ENCODE measurements at regions not wholly inside any gene's neighbourhood (a gene's known extent, or its start where the extent isn't known, plus 50 kb on each side); places are given as distances from the start of the nearest gene placed in this dataset.
A peak's percentile ranks its signal among the peaks of the same experiment; 100 is the strongest.

- TF ChIP-seq EP300 (IDR thresholded peaks at IDR 0.05) (no peak), CTCF (IDR thresholded peaks at IDR 0.05) (no peak), POLR2AphosphoS5 (IDR thresholded peaks at IDR 0.05) (no peak), POLR2A (IDR thresholded peaks at IDR 0.05; ENCODE audit: low read depth) (no peak)
- no peak overlapping the region for H3K4me3 ChIP-seq
- 85% methylated on average over 1 of the region's 1 CpG for WGBS
- peak overlapping the region in 1 of 4 donors; percentile 19 for H3K27ac ChIP-seq (replicated peaks in 1 of 4)
- no peak for DNase-seq (ENCODE audit: extremely low spot score)
- no peaks in the 10 kb centered on the region for H3K9me3 ChIP-seq
- H3K4me1 ChIP-seq: peaks cover 8 to 14% (median 9%) of the 10 kb centered on the region in 4 donors
- H3K36me3 ChIP-seq: no peaks in the 10 kb centered on the region
- intact Hi-C loops (cut with DNase I): no loop called here
- no peaks in the 10 kb centered on the region for H3K27me3 ChIP-seq
Measured at GRCh38 chr5:124806026-124806372, 59.6 kb upstream of the ZNF608 start.

- intact Hi-C loops (cut with DNase I): no loop called here
- Histone ChIP-seq H3K4me3 (no peak overlapping the region), H3K9me3 (no peaks in the 10 kb centered on the region), H3K36me3 (no peaks in the 10 kb centered on the region), H3K4me1 (peaks cover 8 to 14% (median 9%) of the 10 kb centered on the region in 4 donors), H3K27ac (replicated peaks in 1 of 4) (peak overlapping the region in 1 of 4 donors; percentile 19), H3K27me3 (no peaks in the 10 kb centered on the region)
- TF ChIP-seq CTCF (IDR thresholded peaks at IDR 0.05) (no peak), POLR2A (IDR thresholded peaks at IDR 0.05; ENCODE audit: low read depth) (no peak), POLR2AphosphoS5 (IDR thresholded peaks at IDR 0.05) (no peak)
- WGBS: 45% methylated on average over 12 of the region's 12 CpGs
- DNase-seq (ENCODE audit: extremely low spot score): no peak
Measured at GRCh38 chr5:124806373-124807077, 60.1 kb upstream of the ZNF608 start.

GRCh38 chr5:124808842-124809268 lies 62.4 kb upstream of the ZNF608 start:
- TF ChIP-seq POLR2A (IDR thresholded peaks at IDR 0.05; ENCODE audit: low read depth) (no peak), EP300 (IDR thresholded peaks at IDR 0.05) (no peak), POLR2AphosphoS5 (IDR thresholded peaks at IDR 0.05) (no peak)

GRCh38 chr5:124810396-124811006 lies 64.1 kb upstream of the ZNF608 start:
- Histone ChIP-seq H3K36me3 (no peaks in the 10 kb centered on the region), H3K9me3 (no peaks in the 10 kb centered on the region), H3K4me1 (peaks cover 8 to 14% (median 9%) of the 10 kb centered on the region in 4 donors), H3K27me3 (no peaks in the 10 kb centered on the region), H3K27ac (replicated peaks in 1 of 4) (no peak overlapping the region), H3K4me3 (no peak overlapping the region)
- intact Hi-C loops (cut with DNase I): no loop called here
- WGBS: 78% methylated on average over 3 of the region's 3 CpGs
- no peak for DNase-seq (ENCODE audit: extremely low spot score)
- no peak for TF ChIP-seq CTCF (IDR thresholded peaks at IDR 0.05)
- no peak for TF ChIP-seq POLR2AphosphoS5 (IDR thresholded peaks at IDR 0.05)
- TF ChIP-seq EP300 (IDR thresholded peaks at IDR 0.05): no peak
- no peak for TF ChIP-seq POLR2A (IDR thresholded peaks at IDR 0.05; ENCODE audit: low read depth)

More at GRCh38 chr5:124808842-124809268, 62.4 kb upstream of the ZNF608 start:
- no peak for DNase-seq (ENCODE audit: extremely low spot score)
- Histone ChIP-seq H3K9me3 (no peaks in the 10 kb centered on the region), H3K4me1 (peaks cover 8 to 14% (median 9%) of the 10 kb centered on the region in 4 donors), H3K27ac (replicated peaks in 1 of 4) (no peak overlapping the region), H3K36me3 (no peaks in the 10 kb centered on the region), H3K27me3 (no peaks in the 10 kb centered on the region), H3K4me3 (no peak overlapping the region)
- WGBS: 98% methylated on average over 24 of the region's 24 CpGs
- intact Hi-C loops (cut with DNase I): no loop called here

- 83% methylated on average over 5 of the region's 5 CpGs for WGBS
- Histone ChIP-seq H3K27me3 (no peaks in the 10 kb centered on the region), H3K27ac (replicated peaks in 1 of 4) (no peak overlapping the region), H3K4me1 (no peaks in the 10 kb centered on the region), H3K36me3 (no peaks in the 10 kb centered on the region), H3K9me3 (no peaks in the 10 kb centered on the region), H3K4me3 (no peak overlapping the region)
- no peak for DNase-seq (ENCODE audit: extremely low spot score)
- TF ChIP-seq POLR2AphosphoS5 (IDR thresholded peaks at IDR 0.05) (peak in 1 of 2 donors; percentile 7), POLR2A (IDR thresholded peaks at IDR 0.05; ENCODE audit: low read depth) (no peak)
- intact Hi-C loops (cut with DNase I): no loop called here
Measured at GRCh38 chr5:124812771-124813358, 66.4 kb upstream of the ZNF608 start.

Data from esophagus muscularis mucosa (tissue), 4 donors.